ENCODE measurements at regions not wholly inside any gene's neighbourhood (a gene's known extent, or its start where the extent isn't known, plus 50 kb on each side); places are given as distances from the start of the nearest gene placed in this dataset.

DNA sequence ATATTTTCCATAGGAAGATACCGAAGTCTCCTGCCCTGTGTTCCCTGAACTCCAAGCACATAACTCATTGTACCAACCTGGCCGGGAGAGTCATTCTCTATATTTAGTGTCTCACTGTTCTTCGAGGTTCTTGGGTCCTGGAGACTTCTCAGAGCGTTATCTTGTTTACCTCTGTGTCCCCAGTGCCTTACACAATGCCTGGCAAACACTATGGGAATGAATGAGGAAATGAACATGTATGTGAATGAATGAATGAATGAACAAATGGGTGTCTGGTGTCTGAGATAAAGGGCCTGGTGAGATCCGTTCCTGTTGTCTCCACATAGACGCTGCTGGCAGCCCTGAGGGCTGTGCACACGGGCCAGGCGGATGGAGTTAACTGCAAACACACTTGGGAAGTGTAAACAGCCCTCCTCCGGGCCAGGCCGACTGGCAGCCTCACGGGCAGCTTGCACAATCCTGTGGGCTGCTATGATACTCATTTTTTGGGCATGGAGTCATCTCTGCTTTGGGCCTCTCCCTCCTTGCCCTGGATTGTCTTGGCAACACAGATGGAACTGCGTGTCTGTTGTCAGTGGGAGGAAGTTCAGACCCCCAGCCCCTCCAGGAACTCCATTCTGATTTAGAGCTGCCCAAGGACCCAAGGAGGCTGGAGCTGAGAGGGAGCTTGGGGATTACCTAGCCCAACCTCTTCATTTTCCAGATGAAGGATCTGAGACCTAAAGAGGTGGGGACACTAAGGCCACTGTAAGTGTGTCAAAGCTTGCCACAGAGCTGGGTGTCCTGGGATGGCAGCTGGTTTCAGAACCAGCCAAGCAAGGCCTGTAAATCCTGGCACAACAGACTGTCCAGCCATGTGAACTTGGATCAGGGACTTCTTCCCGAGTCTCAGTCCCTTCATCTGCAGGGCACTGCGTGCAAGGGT lies 124.4 kb downstream of the INHBB start:
- DNase-seq (ENCODE audit: extremely low spot score, insufficient read length, low read depth) (no peak), FAIRE-seq (no peak)

DNA sequence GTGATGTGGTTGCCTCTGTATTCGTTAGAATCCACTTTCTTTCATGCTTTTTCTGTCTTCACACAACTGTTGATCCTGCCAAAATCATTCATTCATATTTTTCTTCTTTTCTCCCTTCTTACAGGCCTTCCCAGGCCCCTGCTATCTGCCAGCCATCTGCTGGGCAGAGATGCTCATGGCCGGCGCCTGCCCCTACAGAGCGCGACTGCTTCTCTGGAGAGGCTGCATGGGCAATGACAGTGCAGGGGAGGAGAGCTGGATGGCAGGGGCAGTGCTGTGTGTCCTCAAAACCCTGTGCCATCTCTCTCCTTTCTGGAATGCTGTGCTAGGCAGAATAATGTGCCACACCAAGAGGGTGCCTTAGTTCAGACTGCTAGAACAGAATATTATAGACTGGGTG lies 125.2 kb downstream of the INHBB start:
- DNase-seq (ENCODE audit: extremely low spot score, insufficient read length, low read depth) (no peak), FAIRE-seq (no peak)

DNA sequence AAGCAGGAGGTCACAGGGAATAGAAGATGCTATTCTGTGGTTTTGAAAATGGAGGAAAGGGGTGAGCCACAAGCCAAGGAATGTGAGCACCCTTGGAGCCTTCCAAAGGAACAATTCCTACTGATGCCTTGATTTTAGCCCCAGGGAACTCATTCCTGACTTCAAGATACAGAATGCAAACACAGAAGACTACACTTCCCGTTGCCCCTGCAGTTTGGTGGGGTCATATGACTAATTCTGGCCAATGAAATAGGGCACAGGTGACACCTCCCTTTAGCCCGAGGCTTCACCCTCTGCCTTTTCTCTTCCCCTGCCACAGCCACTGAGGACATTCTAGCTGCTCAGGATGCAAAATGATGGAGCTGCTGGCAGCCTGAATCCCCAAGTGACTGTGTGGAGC lies 126.1 kb downstream of the INHBB start:
- FAIRE-seq (no peak), DNase-seq (ENCODE audit: extremely low spot score, insufficient read length, low read depth) (no peak)

DNA sequence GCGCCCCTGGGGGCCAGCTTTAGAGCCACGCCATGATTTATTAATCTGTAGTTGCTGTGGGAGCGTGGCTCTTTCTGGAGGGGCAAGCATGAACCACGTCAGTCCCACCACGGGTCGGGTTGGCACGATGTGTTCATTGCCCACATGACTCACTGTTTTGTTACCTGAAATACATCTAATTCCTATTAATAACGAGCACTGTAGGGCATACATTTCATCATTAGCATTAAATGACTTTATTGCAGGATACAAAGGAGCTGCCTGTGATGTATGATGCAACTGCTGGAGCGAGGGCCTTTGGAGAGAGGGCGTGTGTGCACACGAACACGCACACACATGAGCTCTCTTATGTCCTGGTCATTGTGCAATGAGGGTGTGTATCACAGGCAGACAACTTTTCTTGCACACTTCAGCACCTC lies 127.0 kb downstream of the INHBB start:
- FAIRE-seq = no peak
- no peak for DNase-seq (ENCODE audit: extremely low spot score, insufficient read length, low read depth)

- DNase-seq (ENCODE audit: extremely low spot score, insufficient read length, low read depth) (no peak), FAIRE-seq (no peak)
Measured at GRCh38 chr2:120473522-120474271, 127.8 kb downstream of the INHBB start.

DNA sequence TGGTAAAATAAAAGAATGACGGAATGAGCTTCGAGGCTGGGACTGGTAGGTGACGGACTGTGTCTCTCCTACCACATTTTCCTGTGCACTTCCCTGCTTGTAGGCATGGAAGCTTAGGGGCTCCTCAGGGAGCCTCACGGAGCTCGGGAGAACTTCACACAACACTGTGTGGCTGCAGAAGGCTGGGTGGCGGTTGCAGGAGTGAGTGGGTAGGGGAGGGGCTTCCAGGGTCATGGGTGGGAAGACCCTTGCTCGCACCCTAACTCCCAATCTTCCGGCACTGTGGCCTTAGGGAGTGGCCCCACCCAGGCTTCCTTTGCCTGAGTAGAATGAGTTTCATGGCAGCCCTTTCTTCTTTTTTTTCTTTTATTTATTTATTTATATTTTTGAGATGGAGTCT lies 128.6 kb downstream of the INHBB start:
- DNase-seq (ENCODE audit: extremely low spot score, insufficient read length, low read depth) (no peak), FAIRE-seq (no peak)

GRCh38 chr2:120476141-120476540 lies 130.2 kb downstream of the INHBB start:
- DNase-seq (ENCODE audit: extremely low spot score, insufficient read length, low read depth) (no peak), FAIRE-seq (no peak)

- no peak for DNase-seq (ENCODE audit: extremely low spot score, insufficient read length, low read depth)
- no peak for FAIRE-seq
Measured at GRCh38 chr2:120477198-120477597, 131.3 kb downstream of the INHBB start.

GRCh38 chr2:120477831-120478481 lies 132.0 kb downstream of the INHBB start:
- FAIRE-seq = no peak
- DNase-seq (ENCODE audit: extremely low spot score, insufficient read length, low read depth) = no peak

GRCh38 chr2:120480346-120480902 lies 134.5 kb downstream of the INHBB start:
- DNase-seq (ENCODE audit: extremely low spot score, insufficient read length, low read depth) (no peak), FAIRE-seq (no peak)

DNA sequence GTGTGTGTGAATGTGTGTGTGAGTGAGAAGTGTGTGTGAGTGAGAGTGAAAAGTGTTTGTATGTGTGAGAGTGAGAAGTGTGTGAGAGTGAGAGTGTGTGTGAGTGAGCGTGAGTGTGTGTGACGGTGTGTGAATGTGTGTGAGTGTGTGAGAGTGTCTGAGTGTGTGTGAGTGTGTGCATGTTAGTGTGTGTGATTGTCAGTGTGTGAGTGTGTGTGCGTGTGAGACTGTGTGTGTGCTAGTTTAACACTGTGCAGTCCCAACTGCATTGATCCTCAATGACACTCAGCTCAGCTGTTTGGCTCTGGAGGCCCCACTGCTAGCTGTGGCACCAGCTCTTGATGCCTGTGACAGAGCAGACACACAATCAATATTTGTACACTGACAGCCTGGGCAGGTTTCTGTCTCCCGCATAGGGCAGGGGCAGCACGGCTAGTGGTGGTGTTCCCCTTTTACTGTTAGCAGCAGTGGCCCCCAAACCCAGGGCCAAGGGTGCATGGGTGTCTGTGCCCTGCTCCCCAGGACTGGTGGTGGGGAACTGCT lies 135.0 kb downstream of the INHBB start:
- DNase-seq (ENCODE audit: extremely low spot score, insufficient read length, low read depth) (no peak), FAIRE-seq (no peak)

GRCh38 chr2:120481446-120482194 lies 135.7 kb downstream of the INHBB start:
- no peak for FAIRE-seq
- DNase-seq (ENCODE audit: extremely low spot score, insufficient read length, low read depth) = no peak

- FAIRE-seq = no peak
- DNase-seq (ENCODE audit: extremely low spot score, insufficient read length, low read depth) = no peak
Measured at GRCh38 chr2:120482334-120482733, 136.4 kb downstream of the INHBB start.

DNA sequence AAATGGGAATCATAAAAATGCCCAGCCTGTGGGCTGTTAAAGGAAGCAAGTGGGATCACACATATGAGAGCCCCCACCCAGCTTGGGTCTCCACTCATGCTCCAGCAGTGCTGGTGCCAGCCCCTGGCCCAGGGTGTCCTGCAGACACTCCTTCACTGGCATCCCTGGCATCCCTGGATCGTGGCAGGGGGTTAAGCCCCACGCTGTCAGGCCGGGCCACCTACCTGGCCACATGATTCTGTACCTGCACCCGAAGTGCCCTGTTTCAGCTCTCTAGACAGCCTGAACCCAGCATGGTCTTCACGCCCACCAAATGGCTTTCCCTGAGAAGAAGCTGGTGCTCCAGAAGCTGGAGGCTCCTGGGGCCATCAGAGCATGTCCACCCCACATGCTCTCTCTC lies 137.4 kb downstream of the INHBB start:
- DNase-seq (ENCODE audit: extremely low spot score, insufficient read length, low read depth) (no peak), FAIRE-seq (no peak)

GRCh38 chr2:120485096-120485495 lies 139.2 kb downstream of the INHBB start:
- no peak for DNase-seq (ENCODE audit: extremely low spot score, insufficient read length, low read depth)

DNA sequence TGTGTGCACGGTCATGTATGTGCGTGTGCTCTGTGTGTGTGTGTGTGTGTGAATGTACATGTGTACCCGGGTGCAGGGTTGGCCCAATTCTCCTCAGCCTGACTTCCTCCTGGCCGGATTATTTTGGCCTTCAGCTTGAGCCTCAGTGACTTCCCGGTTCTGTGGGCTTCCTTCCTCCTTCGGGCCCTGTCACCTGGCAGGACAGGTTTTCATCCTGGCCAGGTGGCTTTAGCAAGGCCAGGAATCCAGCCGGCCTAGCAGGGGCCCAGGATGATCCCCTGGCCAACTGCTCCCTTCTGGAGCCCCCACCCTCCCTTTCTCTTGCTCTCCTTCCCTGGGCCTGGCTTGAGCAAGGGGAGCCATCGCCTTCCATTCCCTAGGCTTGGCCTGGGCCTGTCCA lies 140.5 kb downstream of the INHBB start:
- DNase-seq (ENCODE audit: extremely low spot score, insufficient read length, low read depth) = no peak
- FAIRE-seq = no peak

More at GRCh38 chr2:120485096-120485495, 139.2 kb downstream of the INHBB start:
- FAIRE-seq = no peak

GRCh38 chr2:120486946-120487345 lies 141.0 kb downstream of the INHBB start:
- FAIRE-seq (no peak), DNase-seq (ENCODE audit: extremely low spot score, insufficient read length, low read depth) (no peak)

- no peak for FAIRE-seq
Measured at GRCh38 chr2:120488531-120488930, 142.6 kb downstream of the INHBB start.

GRCh38 chr2:120489023-120489422 lies 143.1 kb downstream of the INHBB start:
- DNase-seq (ENCODE audit: extremely low spot score, insufficient read length, low read depth) = no peak
- FAIRE-seq = no peak

More at GRCh38 chr2:120488531-120488930, 142.6 kb downstream of the INHBB start:
- DNase-seq (ENCODE audit: extremely low spot score, insufficient read length, low read depth) = no peak

Measured in GM18507 (cell line).